GM23248 (cell line): ENCODE measurements at regions not wholly inside any gene's neighbourhood (a gene's known extent, or its start where the extent isn't known, plus 50 kb on each side); places are given as distances from the start of the nearest gene placed in this dataset.

Source experiments
- DNase-seq: peaks from one replicate; pipeline ENCODE4 v3.0.0-alpha.2; 2015
- H2AFZ ChIP-seq: fragments of 200-600 bp; sonication (generic); 2 replicates; pipeline ENCODE4 v1.6.1; 2016; ENCODE audit warnings: antibody characterized with exemption
- H3F3A ChIP-seq: fragments of 200-600 bp; sonication (generic); 2 replicates; pipeline ENCODE4 v1.6.1; 2016; ENCODE audit warnings: mild to moderate bottlenecking, antibody characterized with exemption, mixed run types; ENCODE audit not compliant: insufficient read depth
- H3K27ac ChIP-seq: fragments of 200-600 bp; sonication (generic); 2 replicates; pipeline ENCODE4 v1.5.1; 2016; ENCODE audit warnings: mild to moderate bottlenecking
- H3K27me3 ChIP-seq: fragments of 200-600 bp; sonication (generic); replicated peaks from 2 replicates; pipeline ENCODE4 v1.6.1; 2016; ENCODE audit warnings: mild to moderate bottlenecking; ENCODE audit not compliant: insufficient read depth
- H3K36me3 ChIP-seq: fragments of 200-600 bp; sonication (generic); 2 replicates; pipeline ENCODE4 v1.6.1; 2016; ENCODE audit warnings: low read depth, mild to moderate bottlenecking
- H3K4me1 ChIP-seq: fragments of 200-600 bp; sonication (generic); 2 replicates; pipeline ENCODE4 v1.6.1; 2016; ENCODE audit warnings: mild to moderate bottlenecking; ENCODE audit not compliant: insufficient read depth
- H3K4me2 ChIP-seq: fragments of 200-600 bp; sonication (generic); one replicate; pipeline ENCODE4 v1.6.1; 2016; ENCODE audit warnings: mild to moderate bottlenecking; ENCODE audit not compliant: unreplicated experiment
- H3K4me3 ChIP-seq: fragments of 200-600 bp; sonication (generic); 2 replicates; pipeline ENCODE4 v1.5.1; 2016; ENCODE audit warnings: mild to moderate bottlenecking
- H3K79me2 ChIP-seq: fragments of 200-600 bp; sonication (generic); 2 replicates; pipeline ENCODE4 v1.6.1; 2016; ENCODE audit warnings: mild to moderate bottlenecking; ENCODE audit not compliant: insufficient read depth
- H3K9ac ChIP-seq: fragments of 200-600 bp; sonication (generic); 2 replicates; pipeline ENCODE4 v1.6.1; 2016; ENCODE audit warnings: mild to moderate bottlenecking
- H3K9me2 ChIP-seq: fragments of 200-600 bp; sonication (generic); 2 replicates; pipeline ENCODE4 v1.6.1; 2016; ENCODE audit warnings: mixed run types, mild to moderate bottlenecking, moderate library complexity; ENCODE audit not compliant: insufficient read depth
- H3K9me3 ChIP-seq: fragments of 200-600 bp; sonication (generic); one replicate; pipeline ENCODE4 v1.6.1; 2017; ENCODE audit warnings: low read depth
- H4K20me1 ChIP-seq: fragments of 200-600 bp; sonication (generic); 2 replicates; pipeline ENCODE4 v1.6.0; 2016; ENCODE audit not compliant: insufficient read depth
- EZH2 ChIP-seq: fragments of 200-600 bp; sonication (generic); IDR thresholded peaks from 2 replicates; pipeline ENCODE4 v1.6.1; 2018; ENCODE audit warnings: antibody characterized with exemption, mild to moderate bottlenecking; ENCODE audit not compliant: insufficient read depth, poor library complexity, severe bottlenecking
- EZH2phosphoT487 ChIP-seq: fragments of 200-600 bp; sonication (generic); IDR thresholded peaks from 2 replicates; pipeline ENCODE4 v1.6.1; 2018; ENCODE audit warnings: antibody characterized with exemption, moderate library complexity, mild to moderate bottlenecking, low read depth; ENCODE audit not compliant: insufficient read depth
- WGBS, 2 experiments: methylation state at CpG; one replicate each; pipeline ENCODE4 v1.1.6; 2015 to 2017; ENCODE audit warnings: low lambda C conversion rate in 2 of 2, low coverage in 1 of 2; ENCODE audit errors: missing lambda C conversion rate in 2 of 2; 5-methylcytosine and 5-hydroxymethylcytosine counted together
- in situ Hi-C: fragments of 300-500 bp; cut with MboI; formaldehyde crosslinking; loops from 2 replicates; pipeline ENCODE4 v1.15.0; 2020

DNA sequence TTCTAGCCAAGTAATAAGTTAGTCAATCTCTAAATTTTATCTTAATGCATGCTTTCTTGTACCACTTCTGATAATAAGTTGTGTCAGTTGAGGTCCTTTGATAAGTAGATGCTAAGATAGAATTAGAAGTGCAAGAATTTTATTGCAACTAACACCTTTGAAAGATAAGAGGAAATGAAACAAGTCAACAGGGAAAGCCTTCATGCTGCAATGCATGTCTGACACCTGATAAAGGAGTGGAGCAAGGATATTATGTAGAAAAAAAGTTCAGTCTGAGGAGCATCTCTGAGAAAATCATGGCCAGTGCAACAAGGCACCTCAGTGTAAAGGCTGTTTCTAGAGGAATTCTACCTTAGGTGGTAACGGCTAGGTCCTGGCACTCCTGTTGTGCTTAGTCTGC lies 210.7 kb upstream of the PPP1R2C start:
- in situ Hi-C loops, result no loop called here
- no peak for DNase-seq
- H3K4me3 ChIP-seq, result no peak overlapping the region
- H4K20me1 ChIP-seq, result no peaks in the 10 kb centered on the region
- no peaks in the 10 kb centered on the region for H3F3A ChIP-seq
- H3K4me2 ChIP-seq, result no peak overlapping the region
- no peak overlapping the region for H3K27ac ChIP-seq
- no peaks in the 10 kb centered on the region for H3K9me3 ChIP-seq
- no peaks in the 10 kb centered on the region for H3K27me3 ChIP-seq
- H3K36me3 ChIP-seq, result no peaks in the 10 kb centered on the region
- no peak for TF ChIP-seq EZH2phosphoT487
- no peak for TF ChIP-seq EZH2
- H3K9me2 ChIP-seq, result no peaks in the 10 kb centered on the region
- no peak overlapping the region for H3K9ac ChIP-seq
- 75 to 100% methylated on average over 1 of the region's 1 CpG for WGBS, 2 experiments
- no peaks in the 10 kb centered on the region for H3K79me2 ChIP-seq
- no peak overlapping the region for H2AFZ ChIP-seq
- no peaks in the 10 kb centered on the region for H3K4me1 ChIP-seq

DNA sequence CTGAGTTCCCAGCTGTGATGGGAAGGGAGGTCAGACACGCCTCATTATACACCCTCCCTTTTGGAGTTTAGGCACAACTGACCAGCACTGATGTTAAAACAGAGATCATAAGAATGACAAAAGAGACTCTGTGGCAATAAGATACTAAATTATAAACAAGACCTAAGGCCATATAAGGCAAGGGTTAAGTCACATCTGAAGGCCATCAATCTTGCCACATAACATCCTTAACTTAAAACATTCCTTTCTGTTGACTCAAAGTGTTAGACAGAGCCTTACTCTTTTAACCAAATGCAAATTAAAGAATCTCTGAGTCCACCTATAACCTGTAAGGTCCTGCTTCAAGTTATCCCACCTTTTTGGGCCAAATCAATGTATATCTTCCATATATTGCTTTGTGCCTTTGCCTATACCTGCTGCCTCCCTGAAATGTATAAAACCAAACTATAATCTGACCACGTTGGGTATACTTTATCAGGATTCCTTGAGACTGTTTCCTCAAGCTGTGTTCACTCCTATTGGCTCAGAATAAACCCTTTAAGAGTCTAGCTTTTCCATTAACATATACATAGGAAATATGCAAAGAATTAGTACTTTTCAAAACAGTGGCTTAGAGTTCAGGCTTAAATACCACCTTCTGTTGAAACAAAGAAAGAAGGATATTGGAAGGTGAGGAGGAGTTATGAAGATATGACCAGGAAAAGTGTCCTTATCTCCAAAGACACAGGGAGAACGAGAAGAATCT lies 214.4 kb upstream of the PPP1R2C start:
- no peak overlapping the region for H3K4me2 ChIP-seq
- H3K27ac ChIP-seq, result no peak overlapping the region
- no peak for TF ChIP-seq EZH2phosphoT487

DNA sequence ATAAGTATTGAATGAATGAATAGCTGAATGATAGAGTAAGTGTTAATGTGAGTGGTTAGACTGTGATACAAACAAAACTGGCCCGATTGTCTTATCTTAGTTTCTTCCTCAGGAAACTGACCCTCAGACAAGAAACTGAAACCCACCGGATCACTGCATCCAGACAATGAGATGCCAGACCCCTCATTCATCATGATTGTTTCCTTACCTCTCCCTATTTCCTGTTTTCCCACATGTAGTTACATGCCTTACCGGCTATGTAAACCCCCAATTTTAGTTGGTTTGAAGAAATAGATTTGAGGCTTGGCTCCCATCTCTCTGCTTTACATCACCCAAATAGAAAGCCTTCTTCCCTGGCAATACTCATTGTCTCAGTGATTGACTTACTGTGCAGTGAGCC lies 218.9 kb upstream of the PPP1R2C start:
- Histone ChIP-seq H2AFZ (no peak overlapping the region), H3K4me3 (no peak overlapping the region), H3K4me1 (no peaks in the 10 kb centered on the region), H3K4me2 (no peak overlapping the region), H3K27ac (no peak overlapping the region), H3K36me3 (no peaks in the 10 kb centered on the region), H4K20me1 (no peaks in the 10 kb centered on the region), H3K9me3 (no peaks in the 10 kb centered on the region), H3K9me2 (no peaks in the 10 kb centered on the region), H3K9ac (no peak overlapping the region), H3F3A (no peaks in the 10 kb centered on the region), H3K27me3 (no peaks in the 10 kb centered on the region), H3K79me2 (no peaks in the 10 kb centered on the region)
- TF ChIP-seq EZH2, result no peak
- TF ChIP-seq EZH2phosphoT487, result no peak
- WGBS, 2 experiments, result 3 to 6% methylated on average over 3 of the region's 3 CpGs
- no peak for DNase-seq
- in situ Hi-C loops, result no loop called here

More for the DNA sequence above, 214.4 kb upstream of the PPP1R2C start:
- DNase-seq, result no peak
- Histone ChIP-seq H3F3A (no peaks in the 10 kb centered on the region), H3K9me2 (no peaks in the 10 kb centered on the region), H3K36me3 (no peaks in the 10 kb centered on the region), H3K79me2 (no peaks in the 10 kb centered on the region), H3K27me3 (no peaks in the 10 kb centered on the region), H4K20me1 (no peaks in the 10 kb centered on the region), H3K9ac (no peak overlapping the region), H3K4me3 (no peak overlapping the region), H3K4me1 (no peaks in the 10 kb centered on the region), H3K9me3 (no peaks in the 10 kb centered on the region), H2AFZ (no peak overlapping the region)
- 4 to 43% methylated on average over 2 to 3 of the region's 3 CpGs for WGBS, 2 experiments
- in situ Hi-C loops, result no loop called here

DNA sequence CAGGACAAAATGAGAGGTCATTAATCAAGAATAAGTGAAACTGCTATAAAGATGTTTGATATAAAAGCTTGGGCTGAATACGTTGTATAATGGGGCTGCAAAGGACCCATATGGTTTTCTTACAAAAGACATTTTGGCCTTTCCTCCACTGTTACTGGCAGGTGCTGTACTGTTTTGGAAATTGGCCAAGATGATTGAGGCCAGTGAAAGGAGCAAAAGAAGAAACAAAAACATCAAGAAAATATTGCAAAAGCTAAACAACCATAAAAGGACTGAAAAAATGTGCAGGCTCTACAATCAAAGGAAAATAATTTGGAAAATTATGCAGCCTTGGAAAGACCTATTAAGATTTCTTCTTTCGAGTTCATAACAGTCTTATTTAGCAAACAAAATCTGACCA lies 222.2 kb upstream of the PPP1R2C start:
- Histone ChIP-seq H3K4me1 (no peaks in the 10 kb centered on the region), H3K9me3 (no peaks in the 10 kb centered on the region), H4K20me1 (no peaks in the 10 kb centered on the region), H3K27ac (no peak overlapping the region), H3K79me2 (no peaks in the 10 kb centered on the region), H3K9me2 (no peaks in the 10 kb centered on the region), H3K9ac (no peak overlapping the region), H2AFZ (no peak overlapping the region), H3K4me2 (no peak overlapping the region), H3K36me3 (no peaks in the 10 kb centered on the region), H3K27me3 (no peaks in the 10 kb centered on the region), H3K4me3 (no peak overlapping the region), H3F3A (no peaks in the 10 kb centered on the region)
- TF ChIP-seq EZH2phosphoT487, result no peak
- TF ChIP-seq EZH2, result no peak
- WGBS, 2 experiments, result 0% methylated on average over 2 of the region's 2 CpGs
- no peak for DNase-seq
- in situ Hi-C loops, result no loop called here
